ENCODE measurements at regions not wholly inside any gene's neighbourhood (a gene's known extent, or its start where the extent isn't known, plus 50 kb on each side); places are given as distances from the start of the nearest gene placed in this dataset.

DNA sequence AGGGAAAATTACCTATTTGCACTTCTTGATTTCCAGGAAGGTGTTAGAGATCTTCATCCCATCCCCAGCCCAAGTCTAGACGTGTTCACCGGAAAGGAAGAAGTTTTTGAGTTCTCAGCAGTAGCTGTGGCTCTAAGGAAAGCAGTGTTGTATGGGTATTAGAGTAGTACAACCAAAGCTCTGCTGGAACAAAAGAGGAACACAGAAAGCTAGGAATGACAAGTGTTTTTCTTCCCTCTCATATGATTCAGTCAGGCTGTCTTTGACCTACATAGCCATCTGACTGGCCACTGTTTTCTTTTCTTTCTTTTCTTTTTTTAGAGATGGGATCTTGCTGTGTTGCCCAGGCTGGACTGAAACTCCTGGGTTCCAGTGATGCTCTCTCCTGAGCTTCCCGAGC lies 82.7 kb upstream of the SLC39A10 start:
- TF ChIP-seq, protein P1, sequence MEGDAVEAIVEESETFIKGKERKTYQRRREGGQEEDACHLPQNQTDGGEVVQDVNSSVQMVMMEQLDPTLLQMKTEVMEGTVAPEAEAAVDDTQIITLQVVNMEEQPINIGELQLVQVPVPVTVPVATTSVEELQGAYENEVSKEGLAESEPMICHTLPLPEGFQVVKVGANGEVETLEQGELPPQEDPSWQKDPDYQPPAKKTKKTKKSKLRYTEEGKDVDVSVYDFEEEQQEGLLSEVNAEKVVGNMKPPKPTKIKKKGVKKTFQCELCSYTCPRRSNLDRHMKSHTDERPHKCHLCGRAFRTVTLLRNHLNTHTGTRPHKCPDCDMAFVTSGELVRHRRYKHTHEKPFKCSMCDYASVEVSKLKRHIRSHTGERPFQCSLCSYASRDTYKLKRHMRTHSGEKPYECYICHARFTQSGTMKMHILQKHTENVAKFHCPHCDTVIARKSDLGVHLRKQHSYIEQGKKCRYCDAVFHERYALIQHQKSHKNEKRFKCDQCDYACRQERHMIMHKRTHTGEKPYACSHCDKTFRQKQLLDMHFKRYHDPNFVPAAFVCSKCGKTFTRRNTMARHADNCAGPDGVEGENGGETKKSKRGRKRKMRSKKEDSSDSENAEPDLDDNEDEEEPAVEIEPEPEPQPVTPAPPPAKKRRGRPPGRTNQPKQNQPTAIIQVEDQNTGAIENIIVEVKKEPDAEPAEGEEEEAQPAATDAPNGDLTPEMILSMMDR (IDR thresholded peaks at IDR 0.05): no peak
- no peak for TF ChIP-seq POLR2A (IDR thresholded peaks at IDR 0.05)

All from lower leg skin (tissue), 3 donors.